Central memory CD8-positive, alpha-beta T cell (primary cell): ENCODE measurements at regions not wholly inside any gene's neighbourhood (a gene's known extent, or its start where the extent isn't known, plus 50 kb on each side); places are given as distances from the start of the nearest gene placed in this dataset.
"Not testable (repeated sequence)": the region's sequence is repeated elsewhere in the genome, so short reads cannot be mapped to it uniquely, and the experiment has no call there.

Experiments used
- ATAC-seq: fragments of 150-1000 bp; cut with Tn5 transposase; replicated peaks from 2 replicates; pipeline ENCODE4 v1.10.0; 2022; ENCODE audit warnings: mild to moderate bottlenecking, moderate FRiP score, moderate number of reproducible peaks; ENCODE audit not compliant: poor library complexity, severe bottlenecking; ENCODE audit errors: extremely low read depth
- DNase-seq, 2 donors: peaks; one replicate each; pipeline ENCODE4 v3.0.0; 2021; ENCODE audit warnings: low spot score in 2 of 2
- H3K27ac Mint-ChIP-seq: one replicate; pipeline ENCODE4 v1.8.0; 2022; ENCODE audit warnings: low read depth, mild to moderate bottlenecking, moderate library complexity, mixed read lengths
- H3K27me3 Mint-ChIP-seq: one replicate; pipeline ENCODE4 v1.8.0; 2022; ENCODE audit warnings: mixed read lengths
- H3K36me3 Mint-ChIP-seq: one replicate; pipeline ENCODE4 v1.8.0; 2022; ENCODE audit warnings: mild to moderate bottlenecking, moderate library complexity, mixed read lengths; ENCODE audit not compliant: insufficient read depth
- H3K4me1 Mint-ChIP-seq: one replicate; pipeline ENCODE4 v1.8.0; 2022; ENCODE audit warnings: mixed read lengths
- H3K4me3 Mint-ChIP-seq: one replicate; pipeline ENCODE4 v1.8.0; 2022; ENCODE audit warnings: mild to moderate bottlenecking, moderate library complexity, mixed read lengths
- H3K9me3 Mint-ChIP-seq: one replicate; pipeline ENCODE4 v1.8.0; 2022; ENCODE audit warnings: mixed read lengths

DNA sequence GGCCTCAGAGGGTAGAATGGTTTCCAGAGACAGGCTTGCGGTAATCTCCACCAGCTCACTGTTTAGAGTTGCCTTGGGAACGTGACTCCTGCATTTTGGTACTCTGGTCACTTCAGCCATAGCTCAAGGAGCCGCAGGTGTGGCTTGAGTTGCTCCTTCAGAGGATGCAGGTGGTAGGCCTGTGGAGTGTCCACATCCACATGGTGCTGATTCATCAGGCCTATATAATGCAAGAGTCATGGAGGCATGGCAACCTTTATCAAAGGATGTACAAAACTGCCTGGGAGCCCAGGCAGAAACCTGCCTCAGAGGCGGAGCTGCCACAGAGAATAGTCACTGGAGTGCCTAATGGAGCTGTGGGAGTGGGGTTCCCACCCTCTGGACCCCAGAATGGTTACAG lies 114.2 kb downstream of the ANXA1 start:
- DNase-seq (no peak), ATAC-seq (no peak)
- Mint-ChIP-seq H3K4me3 (no peak overlapping the region), H3K27me3 (no peaks in the 10 kb centered on the region), H3K27ac (no peak overlapping the region), H3K36me3 (no peaks in the 10 kb centered on the region), H3K9me3 (no peaks in the 10 kb centered on the region), H3K4me1 (no peaks in the 10 kb centered on the region)

- H3K27me3 Mint-ChIP-seq, result no peaks in the 10 kb centered on the region
- peaks cover 6% of the 10 kb centered on the region for H3K9me3 Mint-ChIP-seq
- ATAC-seq (no peak), DNase-seq (no peak)
- H3K27ac Mint-ChIP-seq, result no peak overlapping the region
- no peak overlapping the region for H3K4me3 Mint-ChIP-seq
- no peaks in the 10 kb centered on the region for H3K36me3 Mint-ChIP-seq
- H3K4me1 Mint-ChIP-seq, result no peaks in the 10 kb centered on the region
Observed at GRCh38 chr9:73269430-73270101, 117.9 kb downstream of the ANXA1 start.

DNA sequence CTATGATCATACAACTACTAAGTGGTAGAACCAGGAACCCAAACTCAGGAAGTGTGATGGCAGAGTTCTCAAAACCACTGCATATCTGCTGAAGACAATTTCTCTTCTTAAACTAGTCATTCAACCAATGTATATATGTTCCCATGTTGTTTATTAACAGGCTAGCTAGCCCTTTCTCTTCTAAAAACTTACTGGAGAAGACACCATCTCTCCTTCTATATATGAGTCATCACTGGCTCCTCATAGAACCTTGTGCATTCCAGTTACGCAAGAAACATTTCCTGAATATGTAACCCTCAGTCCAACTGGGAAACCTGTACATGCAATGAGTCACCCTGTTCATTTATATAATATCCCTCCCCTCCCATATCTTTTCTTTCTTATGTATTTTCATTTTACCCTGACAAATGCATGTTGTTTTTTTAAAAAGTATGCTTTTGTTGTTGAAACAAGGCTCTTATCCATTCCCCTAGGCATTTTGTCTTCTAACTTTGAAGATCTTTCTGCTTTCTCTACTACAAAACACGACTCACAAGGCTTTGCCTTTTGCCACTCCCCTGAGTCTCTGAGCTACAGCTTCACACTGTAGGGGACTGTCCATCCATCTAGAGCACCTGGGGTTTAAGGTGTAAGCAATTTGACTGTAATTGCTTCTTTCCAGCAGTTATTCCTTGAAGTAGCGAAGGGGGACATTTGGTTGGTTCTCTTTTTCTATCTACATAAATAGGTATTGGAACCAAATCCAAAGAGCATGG lies 119.5 kb downstream of the ANXA1 start:
- Mint-ChIP-seq H3K4me3 (no peak overlapping the region), H3K27me3 (no peaks in the 10 kb centered on the region), H3K27ac (no peak overlapping the region), H3K36me3 (no peaks in the 10 kb centered on the region), H3K4me1 (no peaks in the 10 kb centered on the region), H3K9me3 (peaks cover 6% of the 10 kb centered on the region)
- DNase-seq (no peak), ATAC-seq (no peak)

- peaks cover 11% of the 10 kb centered on the region for H3K9me3 Mint-ChIP-seq
- H3K4me3 Mint-ChIP-seq, result no peak overlapping the region
- H3K27ac Mint-ChIP-seq, result no peak overlapping the region
- ATAC-seq (no peak), DNase-seq (no peak)
- no peaks in the 10 kb centered on the region for H3K27me3 Mint-ChIP-seq
- H3K4me1 Mint-ChIP-seq, result no peaks in the 10 kb centered on the region
- H3K36me3 Mint-ChIP-seq, result no peaks in the 10 kb centered on the region
Observed at GRCh38 chr9:73280113-73280512, 128.4 kb downstream of the ANXA1 start.

DNA sequence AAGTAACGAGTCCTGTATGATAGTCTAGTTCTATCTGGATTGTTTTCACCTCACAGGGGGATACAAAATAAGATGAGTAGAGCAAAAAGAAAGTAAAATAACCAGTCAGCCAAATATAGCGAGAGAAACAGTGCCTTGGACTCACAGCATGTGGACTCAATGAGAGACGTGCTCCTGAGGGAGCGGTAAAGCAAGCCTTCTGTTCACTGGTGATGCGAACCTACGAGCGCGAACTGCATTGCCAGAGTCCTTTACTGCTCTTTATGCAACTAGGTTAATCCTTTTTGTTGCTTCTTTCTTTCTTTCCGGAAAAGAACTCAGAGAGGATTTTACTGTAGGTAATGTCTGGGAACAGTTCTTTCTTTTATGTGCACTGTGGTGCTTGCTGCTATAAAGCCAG lies 132.7 kb downstream of the ANXA1 start:
- Mint-ChIP-seq H3K4me3 (no peak overlapping the region), H3K27ac (no peak overlapping the region), H3K27me3 (no peaks in the 10 kb centered on the region), H3K9me3 (peaks cover 11% of the 10 kb centered on the region), H3K4me1 (no peaks in the 10 kb centered on the region), H3K36me3 (no peaks in the 10 kb centered on the region)
- no peak for ATAC-seq
- no peak for DNase-seq

DNA sequence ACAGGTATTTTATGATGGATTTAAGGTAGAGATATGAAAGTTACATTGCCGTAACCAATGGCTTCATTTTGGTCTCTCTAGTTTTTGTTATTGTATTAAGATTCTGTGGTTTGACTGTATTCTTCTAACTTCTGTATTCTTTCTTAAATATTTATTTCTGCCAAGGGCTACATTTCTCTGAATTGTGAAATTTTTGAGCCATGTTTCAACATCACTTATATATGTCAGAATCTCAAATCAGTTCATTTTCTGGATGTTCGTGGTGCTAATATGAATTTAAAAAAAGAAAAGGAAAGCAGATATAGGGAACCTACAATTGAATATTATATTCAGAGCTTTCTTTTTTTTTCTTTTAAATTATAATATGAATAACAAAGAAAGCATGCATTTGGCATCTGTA lies 142.7 kb downstream of the ANXA1 start:
- no peak for ATAC-seq

GRCh38 chr9:73325983-73326382 lies 174.3 kb downstream of the ANXA1 start:
- H3K4me1 Mint-ChIP-seq, result no peaks in the 10 kb centered on the region
- no peaks in the 10 kb centered on the region for H3K36me3 Mint-ChIP-seq
- peaks cover 4% of the 10 kb centered on the region for H3K9me3 Mint-ChIP-seq
- no peak overlapping the region for H3K27ac Mint-ChIP-seq
- H3K4me3 Mint-ChIP-seq, result no peak overlapping the region
- ATAC-seq, result no peak
- DNase-seq, result no peak
- H3K27me3 Mint-ChIP-seq, result no peaks in the 10 kb centered on the region

More for the DNA sequence above, 142.7 kb downstream of the ANXA1 start:
- DNase-seq, result no peak
- Mint-ChIP-seq H3K4me1 (no peaks in the 10 kb centered on the region), H3K27ac (no peak overlapping the region), H3K4me3 (no peak overlapping the region), H3K36me3 (no peaks in the 10 kb centered on the region), H3K27me3 (no peaks in the 10 kb centered on the region), H3K9me3 (peaks cover 14% of the 10 kb centered on the region)

DNA sequence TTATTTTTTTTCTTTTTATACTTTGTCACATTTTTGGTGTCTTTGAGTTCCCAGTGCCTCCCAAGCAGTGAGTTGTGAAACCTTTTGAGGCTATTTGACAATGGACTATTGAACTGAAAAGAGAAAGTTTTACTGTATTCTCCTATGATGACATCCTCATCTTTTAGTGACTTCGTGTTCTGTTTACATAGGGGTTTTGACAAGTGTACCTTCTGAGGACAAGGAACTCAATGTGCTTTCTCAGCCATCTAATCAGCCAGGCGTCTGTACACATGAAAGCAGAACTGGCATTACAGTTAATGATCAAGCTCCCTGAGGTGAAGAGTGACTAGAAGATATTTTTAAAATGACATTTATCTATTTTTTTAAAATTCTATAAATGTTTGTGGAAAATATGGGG lies 175.5 kb downstream of the ANXA1 start:
- Mint-ChIP-seq H3K27me3 (no peaks in the 10 kb centered on the region), H3K36me3 (no peaks in the 10 kb centered on the region), H3K4me3 (no peak overlapping the region), H3K4me1 (no peaks in the 10 kb centered on the region), H3K27ac (no peak overlapping the region), H3K9me3 (peaks cover 4% of the 10 kb centered on the region)
- DNase-seq (no peak), ATAC-seq (no peak)

- not testable (repeated sequence) for H3K9me3 Mint-ChIP-seq, H3K36me3 Mint-ChIP-seq, H3K4me3 Mint-ChIP-seq, DNase-seq, H3K27ac Mint-ChIP-seq, H3K27me3 Mint-ChIP-seq, H3K4me1 Mint-ChIP-seq, ATAC-seq
Observed at GRCh38 chr9:73337182-73337581, 185.5 kb downstream of the ANXA1 start.

DNA sequence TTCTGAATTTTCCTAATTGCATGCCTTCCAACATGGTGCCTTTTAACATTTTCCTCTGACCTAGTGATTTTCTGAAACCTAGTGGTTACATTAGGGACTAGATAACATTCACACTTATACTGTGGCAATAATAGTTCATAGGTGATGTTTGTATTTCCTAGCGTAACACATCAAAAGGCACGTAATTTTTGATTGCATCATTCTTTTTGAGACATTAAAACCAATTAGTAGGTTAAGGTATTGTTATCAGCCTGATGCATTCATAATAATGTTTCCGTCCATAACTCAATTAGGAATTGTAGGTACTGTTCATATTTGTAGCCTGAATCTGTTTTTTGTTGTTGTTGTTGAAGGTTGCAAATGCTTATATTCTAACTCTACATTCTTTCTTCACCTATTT lies 192.4 kb downstream of the ANXA1 start:
- Mint-ChIP-seq H3K4me1 (no peaks in the 10 kb centered on the region), H3K36me3 (no peaks in the 10 kb centered on the region), H3K27me3 (no peaks in the 10 kb centered on the region), H3K27ac (no peak overlapping the region), H3K4me3 (no peak overlapping the region), H3K9me3 (peaks cover 21% of the 10 kb centered on the region)
- ATAC-seq, result no peak
- no peak for DNase-seq

- Mint-ChIP-seq H3K4me1 (no peaks in the 10 kb centered on the region), H3K36me3 (no peaks in the 10 kb centered on the region), H3K27ac (no peak overlapping the region), H3K27me3 (no peaks in the 10 kb centered on the region), H3K9me3 (peaks cover 21% of the 10 kb centered on the region), H3K4me3 (no peak overlapping the region)
- no peak for ATAC-seq
- DNase-seq, result no peak
Observed at GRCh38 chr9:73347123-73347522, 195.5 kb downstream of the ANXA1 start.

DNA sequence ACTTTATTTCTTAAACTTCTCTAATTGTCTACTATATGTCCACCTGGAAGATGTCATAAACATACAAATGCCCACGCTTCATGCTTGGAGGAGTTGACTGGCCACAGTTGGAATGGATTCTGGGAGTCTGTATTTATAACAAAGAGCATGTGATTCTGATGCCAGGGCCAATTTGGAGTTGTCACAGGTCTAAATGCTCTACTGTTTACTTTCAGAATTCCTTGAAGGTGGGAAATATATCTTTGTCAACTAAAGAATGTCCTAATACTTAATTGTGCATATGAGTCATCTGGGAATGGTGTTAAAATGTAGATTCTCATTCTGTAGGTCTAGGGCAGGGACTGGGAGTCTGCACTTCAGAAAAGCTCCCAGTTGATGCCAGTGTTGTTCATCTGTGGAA lies 196.1 kb downstream of the ANXA1 start:
- Mint-ChIP-seq H3K4me3 (no peak overlapping the region), H3K27ac (no peak overlapping the region), H3K9me3 (peaks cover 20% of the 10 kb centered on the region), H3K27me3 (no peaks in the 10 kb centered on the region), H3K36me3 (no peaks in the 10 kb centered on the region), H3K4me1 (no peaks in the 10 kb centered on the region)
- ATAC-seq (no peak), DNase-seq (no peak)

GRCh38 chr9:73348471-73348870 lies 196.8 kb downstream of the ANXA1 start:
- H3K36me3 Mint-ChIP-seq, result no peaks in the 10 kb centered on the region
- H3K4me3 Mint-ChIP-seq, result no peak overlapping the region
- peaks cover 12% of the 10 kb centered on the region for H3K9me3 Mint-ChIP-seq
- no peak for ATAC-seq
- H3K4me1 Mint-ChIP-seq, result no peaks in the 10 kb centered on the region
- no peak for DNase-seq
- H3K27me3 Mint-ChIP-seq, result no peaks in the 10 kb centered on the region
- no peak overlapping the region for H3K27ac Mint-ChIP-seq
